GM21723 (cell line): ENCODE measurements at regions not wholly inside any gene's neighbourhood (a gene's known extent, or its start where the extent isn't known, plus 50 kb on each side); places are given as distances from the start of the nearest gene placed in this dataset.

Experiments used
- ATAC-seq: cut with Tn5 transposase; IDR thresholded peaks from one replicate; pipeline ENCODE4 v1.9.1; 2021; ENCODE audit warnings: mild to moderate bottlenecking, moderate library complexity; ENCODE audit not compliant: unreplicated experiment

DNA sequence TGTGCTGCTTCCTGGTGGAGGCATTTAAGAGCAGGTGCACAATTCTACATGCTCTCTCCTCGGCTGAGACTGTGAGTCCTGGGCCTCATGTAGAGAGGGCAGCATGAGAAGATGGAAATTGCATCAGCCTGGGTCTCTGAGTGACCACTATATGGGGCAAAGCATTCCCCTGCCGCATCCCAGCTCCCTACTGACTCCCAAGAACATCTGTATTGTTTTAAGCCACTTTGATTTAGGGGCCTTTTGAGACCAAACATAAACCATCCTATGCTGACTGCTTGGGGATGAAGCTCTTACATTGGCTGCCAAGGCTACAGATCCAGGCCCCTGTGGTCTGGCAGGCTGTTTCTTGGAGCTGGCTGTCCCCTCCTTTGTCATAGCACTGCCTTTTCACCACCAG, 101.3 kb upstream of the TBX20 start:
- no peak for ATAC-seq

- no peak for ATAC-seq
Observed at GRCh38 chr7:35353481-35353880, 99.6 kb upstream of the TBX20 start.

- ATAC-seq: no peak
Observed at GRCh38 chr7:35351466-35351865, 97.6 kb upstream of the TBX20 start.

DNA sequence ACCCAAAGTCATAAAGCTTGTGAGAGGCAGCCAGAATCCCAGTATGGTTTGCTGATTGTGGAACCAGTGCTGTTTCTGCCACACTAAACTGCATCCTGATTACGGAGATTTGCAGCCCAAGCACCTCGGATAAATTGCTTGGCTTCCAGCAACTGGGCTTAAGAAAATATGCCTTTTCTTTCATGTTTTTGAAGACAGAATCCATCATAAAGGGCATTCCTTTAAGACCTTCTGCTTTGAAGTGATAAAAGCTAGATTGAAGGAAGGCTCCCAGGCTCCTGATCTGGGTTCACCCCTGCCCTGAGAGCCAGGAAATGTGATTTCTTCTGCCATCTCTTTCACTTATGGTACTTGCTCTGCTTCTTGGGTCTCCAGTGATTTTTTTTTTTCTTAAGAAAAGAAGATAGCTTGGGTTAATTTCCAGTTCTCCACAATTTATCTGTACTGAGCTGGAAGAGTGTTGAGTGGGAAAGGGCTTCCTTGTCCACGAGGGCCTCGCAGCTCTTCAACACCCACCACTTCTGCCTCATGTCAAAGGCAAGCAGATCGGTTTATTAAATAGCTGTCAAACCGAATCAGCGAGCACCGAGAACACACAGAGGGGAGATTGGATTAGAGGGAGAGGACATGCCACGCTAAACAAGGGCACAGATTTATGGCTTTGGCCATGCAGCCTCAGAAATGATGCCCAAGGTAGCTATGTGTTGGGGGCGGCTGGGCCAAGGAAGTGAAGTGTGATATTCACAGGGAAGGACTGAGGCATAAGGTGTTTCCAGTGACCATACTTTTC, 94.9 kb upstream of the TBX20 start:
- ATAC-seq: no peak

GRCh38 chr7:35342786-35343185, 88.9 kb upstream of the TBX20 start:
- no peak for ATAC-seq

GRCh38 chr7:35339811-35340210, 85.9 kb upstream of the TBX20 start:
- ATAC-seq: no peak

GRCh38 chr7:35336444-35336843, 82.5 kb upstream of the TBX20 start:
- no peak for ATAC-seq

DNA sequence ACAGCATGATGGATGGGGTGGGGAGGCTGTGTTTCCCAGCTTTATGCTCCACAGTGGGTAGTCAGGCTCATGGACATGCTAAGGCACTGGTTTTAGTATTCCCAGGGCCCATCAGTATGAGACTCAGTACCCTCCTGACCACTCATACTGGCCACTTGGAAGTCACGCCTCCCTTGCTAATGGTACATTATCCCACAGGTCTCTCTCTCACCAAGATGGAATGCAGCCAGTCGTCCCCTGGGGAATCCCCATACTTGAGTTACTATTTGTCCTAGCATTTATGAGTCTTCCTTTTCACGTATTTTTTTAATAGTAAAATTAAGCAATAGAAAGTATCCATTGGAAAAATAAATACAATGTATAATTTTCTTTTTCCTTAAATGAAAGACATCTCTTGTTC, 80.6 kb upstream of the TBX20 start:
- no peak for ATAC-seq

- no peak for ATAC-seq
Observed at GRCh38 chr7:35333265-35333664, 79.4 kb upstream of the TBX20 start.

DNA sequence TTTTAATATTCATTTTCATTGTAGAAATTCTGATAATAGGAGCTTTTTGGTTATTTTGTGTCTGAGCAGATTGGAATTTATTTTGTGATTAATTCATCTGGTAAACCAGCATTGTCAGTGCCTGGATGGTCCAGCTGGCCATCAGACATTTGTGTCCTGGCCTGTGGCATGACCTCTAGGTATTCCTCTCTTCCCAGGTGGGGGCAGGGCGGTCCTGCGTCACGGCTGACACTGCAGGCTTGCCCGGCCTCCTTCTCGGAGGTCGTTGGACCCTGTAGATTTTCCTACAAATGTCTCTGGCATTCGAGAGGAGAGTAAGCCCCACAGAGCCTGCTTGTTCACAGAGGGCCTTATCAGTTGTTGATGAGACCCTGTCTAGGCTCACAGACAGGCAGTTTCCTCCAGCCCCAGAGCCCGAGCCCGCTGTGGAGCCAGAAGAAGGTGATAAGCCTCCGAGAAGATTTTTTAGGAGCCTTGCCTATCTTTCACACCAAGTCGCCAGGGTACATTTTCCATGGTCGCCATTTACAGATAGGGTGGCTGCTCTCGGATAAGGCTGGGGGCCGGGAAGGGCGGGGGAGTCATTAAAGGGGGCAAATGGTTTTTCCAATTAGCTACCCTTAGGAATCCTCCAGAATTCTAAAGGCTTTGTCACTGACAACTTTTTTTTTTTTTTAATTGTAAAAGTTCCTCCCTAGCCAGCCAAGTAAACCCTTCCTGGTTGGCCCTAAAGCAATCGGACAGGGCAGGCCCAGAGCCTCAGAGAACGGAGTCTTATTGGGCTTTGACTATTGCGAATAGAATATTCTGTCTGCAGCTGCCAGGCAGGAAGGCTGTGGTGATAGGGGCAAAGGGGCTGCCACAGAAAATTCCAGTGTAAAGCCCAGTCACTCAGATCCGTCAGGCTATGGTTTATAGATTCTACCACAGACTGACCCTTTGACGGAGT, 78.1 kb upstream of the TBX20 start:
- ATAC-seq: no peak

DNA sequence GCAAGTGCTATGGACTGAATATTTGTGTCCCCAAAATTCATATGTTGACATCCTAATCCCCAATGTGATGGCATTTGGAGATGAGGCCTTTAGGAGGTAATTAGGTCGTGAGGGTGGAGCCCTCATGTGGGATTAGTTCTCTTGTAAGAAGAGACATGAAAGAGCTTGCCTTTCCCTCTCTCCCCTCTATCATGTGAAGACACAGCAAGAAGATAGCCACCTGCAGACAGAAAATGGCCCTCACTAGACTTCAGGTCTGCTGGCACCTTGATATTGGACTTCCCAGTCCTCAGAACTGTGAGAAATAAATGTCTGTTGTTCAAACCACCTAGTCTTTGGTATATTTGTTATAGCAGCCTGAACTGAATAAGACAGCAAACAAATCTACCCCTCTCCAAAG, 75.1 kb upstream of the TBX20 start:
- no peak for ATAC-seq

DNA sequence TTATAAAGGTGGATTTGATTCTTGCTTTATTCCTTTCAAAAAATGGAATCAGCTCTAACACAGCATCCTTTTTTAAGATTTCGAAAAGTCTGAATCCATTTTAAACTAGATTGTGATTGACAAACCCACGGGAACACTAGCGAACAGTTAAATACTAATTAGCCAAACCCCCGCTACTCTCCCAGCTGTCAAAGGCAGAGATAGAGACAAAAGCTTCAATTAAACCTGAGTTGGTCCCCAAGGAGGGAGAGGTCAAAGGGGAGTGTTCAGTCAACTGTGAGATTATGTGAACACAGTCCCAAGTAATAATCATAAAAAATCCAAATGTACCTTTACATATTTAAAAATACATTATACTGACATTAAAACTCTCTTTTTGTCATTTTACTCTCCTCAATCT, 65.7 kb upstream of the TBX20 start:
- ATAC-seq: no peak

DNA sequence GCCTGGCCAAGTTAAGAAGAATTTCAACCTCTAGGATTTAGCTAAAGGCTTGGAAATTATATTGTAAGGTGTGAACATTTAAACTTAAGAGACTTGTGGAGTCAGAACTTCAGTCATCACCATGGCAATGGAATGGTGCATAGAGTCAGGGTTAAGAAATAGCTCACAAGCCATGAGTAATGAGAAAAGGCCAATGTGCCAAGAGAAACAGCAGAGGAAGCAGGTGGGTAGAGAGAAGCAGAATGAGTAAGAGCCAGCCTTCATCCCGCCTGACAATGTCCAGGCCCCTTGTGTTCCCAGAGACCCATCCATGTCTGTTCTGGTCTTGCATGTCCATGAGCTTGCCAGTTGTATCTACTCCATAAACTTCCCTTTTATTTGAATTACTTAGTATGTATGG, 62.6 kb upstream of the TBX20 start:
- no peak for ATAC-seq

GRCh38 chr7:35315517-35315916, 61.6 kb upstream of the TBX20 start:
- no peak for ATAC-seq

- ATAC-seq: no peak
Observed at GRCh38 chr7:35314354-35314753, 60.5 kb upstream of the TBX20 start.

DNA sequence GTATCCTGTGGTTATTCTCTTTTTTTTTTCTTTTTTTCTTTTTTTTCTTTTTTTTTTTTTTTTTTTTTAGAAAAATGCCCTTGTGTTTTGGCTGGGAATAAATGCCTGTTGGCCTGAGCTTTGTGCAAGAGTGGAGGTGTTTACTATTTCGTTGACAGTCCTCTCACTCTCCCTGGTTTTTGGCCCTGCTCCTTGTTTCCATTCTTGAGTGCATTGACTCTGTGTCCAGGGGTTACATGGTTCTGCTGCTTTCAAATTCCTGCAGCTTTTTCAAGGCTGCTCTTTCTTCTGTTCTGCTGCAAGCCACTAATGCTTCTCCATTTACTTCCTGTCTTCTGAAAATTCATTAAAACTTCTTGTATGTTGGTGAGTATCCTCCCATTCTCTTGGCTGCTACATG, 59.7 kb upstream of the TBX20 start:
- no peak for ATAC-seq
